ENCODE measurements at regions not wholly inside any gene's neighbourhood (a gene's known extent, or its start where the extent isn't known, plus 50 kb on each side); places are given as distances from the start of the nearest gene placed in this dataset.

GRCh38 chr20:48526936-48527335 is 300.9 kb downstream of the PREX1 start:
- TF ChIP-seq, protein P1, sequence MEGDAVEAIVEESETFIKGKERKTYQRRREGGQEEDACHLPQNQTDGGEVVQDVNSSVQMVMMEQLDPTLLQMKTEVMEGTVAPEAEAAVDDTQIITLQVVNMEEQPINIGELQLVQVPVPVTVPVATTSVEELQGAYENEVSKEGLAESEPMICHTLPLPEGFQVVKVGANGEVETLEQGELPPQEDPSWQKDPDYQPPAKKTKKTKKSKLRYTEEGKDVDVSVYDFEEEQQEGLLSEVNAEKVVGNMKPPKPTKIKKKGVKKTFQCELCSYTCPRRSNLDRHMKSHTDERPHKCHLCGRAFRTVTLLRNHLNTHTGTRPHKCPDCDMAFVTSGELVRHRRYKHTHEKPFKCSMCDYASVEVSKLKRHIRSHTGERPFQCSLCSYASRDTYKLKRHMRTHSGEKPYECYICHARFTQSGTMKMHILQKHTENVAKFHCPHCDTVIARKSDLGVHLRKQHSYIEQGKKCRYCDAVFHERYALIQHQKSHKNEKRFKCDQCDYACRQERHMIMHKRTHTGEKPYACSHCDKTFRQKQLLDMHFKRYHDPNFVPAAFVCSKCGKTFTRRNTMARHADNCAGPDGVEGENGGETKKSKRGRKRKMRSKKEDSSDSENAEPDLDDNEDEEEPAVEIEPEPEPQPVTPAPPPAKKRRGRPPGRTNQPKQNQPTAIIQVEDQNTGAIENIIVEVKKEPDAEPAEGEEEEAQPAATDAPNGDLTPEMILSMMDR (IDR thresholded peaks at IDR 0.05) = no peak
- no peak for TF ChIP-seq POLR2A (IDR thresholded peaks at IDR 0.05)

All from body of pancreas (tissue), 4 donors.